WTC11 (cell line): ENCODE measurements at regions not wholly inside any gene's neighbourhood (a gene's known extent, or its start where the extent isn't known, plus 50 kb on each side); places are given as distances from the start of the nearest gene placed in this dataset.

Experiments used
- CREB1 ChIP-seq: sonication (generic); formaldehyde crosslinking; IDR thresholded peaks from 2 replicates; pipeline ENCODE4 v1.8.0; 2023; ENCODE audit warnings: mild to moderate bottlenecking, missing genetic modification reagents
- JUN ChIP-seq: sonication (generic); formaldehyde crosslinking; IDR thresholded peaks from 2 replicates; pipeline ENCODE4 v1.8.0; 2023; ENCODE audit warnings: mild to moderate bottlenecking, missing genetic modification reagents
- MAX ChIP-seq: sonication (generic); formaldehyde crosslinking; IDR thresholded peaks from 2 replicates; pipeline ENCODE4 v1.8.0; 2022; ENCODE audit warnings: mild to moderate bottlenecking, missing genetic modification reagents
- NFE2L1 ChIP-seq: sonication (generic); formaldehyde crosslinking; IDR thresholded peaks from 2 replicates; pipeline ENCODE4 v1.8.1; 2023; ENCODE audit warnings: missing genetic modification reagents
- NR1H2 ChIP-seq: sonication (generic); formaldehyde crosslinking; IDR thresholded peaks from 2 replicates; pipeline ENCODE4 v1.9.0; 2021; ENCODE audit warnings: mild to moderate bottlenecking, moderate library complexity, missing genetic modification reagents
- SMAD3 ChIP-seq: sonication (generic); formaldehyde crosslinking; IDR thresholded peaks from 2 replicates; pipeline ENCODE4 v1.8.0; 2022; ENCODE audit warnings: missing genetic modification reagents, mild to moderate bottlenecking, borderline replicate concordance
- USF1 ChIP-seq: sonication (generic); formaldehyde crosslinking; IDR thresholded peaks from 2 replicates; pipeline ENCODE4 v1.8.0; 2022; ENCODE audit warnings: mild to moderate bottlenecking, missing genetic modification reagents
- TF ChIP-seq, protein P1 (sequence below): fragments of 200-600 bp; IDR thresholded peaks from 2 replicates; pipeline ENCODE4 v1.8.0; 2022; ENCODE audit warnings: antibody characterized with exemption
- TF ChIP-seq, protein P2 (sequence below): sonication (generic); formaldehyde crosslinking; IDR thresholded peaks from 2 replicates; pipeline ENCODE4 v1.8.1; 2022; ENCODE audit warnings: mild to moderate bottlenecking, missing genetic modification reagents, moderate library complexity, borderline replicate concordance

DNA sequence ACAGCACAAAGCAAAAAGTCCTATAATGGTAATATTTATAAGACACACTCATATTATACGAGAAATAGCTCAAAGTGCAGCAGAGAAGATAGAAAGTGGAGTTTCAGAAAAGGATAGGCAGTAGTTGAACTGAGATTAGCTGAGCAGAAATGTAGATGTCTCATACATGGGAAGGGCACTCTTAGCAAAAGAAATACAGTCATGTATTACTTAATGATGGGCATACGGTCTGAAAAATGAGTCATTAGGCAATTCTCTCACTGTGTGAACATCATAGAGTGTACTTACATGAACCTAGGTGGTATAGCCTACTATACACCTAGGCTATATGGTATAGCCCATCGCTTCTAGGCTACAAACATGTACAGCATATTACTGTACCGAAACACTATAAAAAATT, 671.3 kb downstream of the RPS29 start:
- TF ChIP-seq, protein P1, sequence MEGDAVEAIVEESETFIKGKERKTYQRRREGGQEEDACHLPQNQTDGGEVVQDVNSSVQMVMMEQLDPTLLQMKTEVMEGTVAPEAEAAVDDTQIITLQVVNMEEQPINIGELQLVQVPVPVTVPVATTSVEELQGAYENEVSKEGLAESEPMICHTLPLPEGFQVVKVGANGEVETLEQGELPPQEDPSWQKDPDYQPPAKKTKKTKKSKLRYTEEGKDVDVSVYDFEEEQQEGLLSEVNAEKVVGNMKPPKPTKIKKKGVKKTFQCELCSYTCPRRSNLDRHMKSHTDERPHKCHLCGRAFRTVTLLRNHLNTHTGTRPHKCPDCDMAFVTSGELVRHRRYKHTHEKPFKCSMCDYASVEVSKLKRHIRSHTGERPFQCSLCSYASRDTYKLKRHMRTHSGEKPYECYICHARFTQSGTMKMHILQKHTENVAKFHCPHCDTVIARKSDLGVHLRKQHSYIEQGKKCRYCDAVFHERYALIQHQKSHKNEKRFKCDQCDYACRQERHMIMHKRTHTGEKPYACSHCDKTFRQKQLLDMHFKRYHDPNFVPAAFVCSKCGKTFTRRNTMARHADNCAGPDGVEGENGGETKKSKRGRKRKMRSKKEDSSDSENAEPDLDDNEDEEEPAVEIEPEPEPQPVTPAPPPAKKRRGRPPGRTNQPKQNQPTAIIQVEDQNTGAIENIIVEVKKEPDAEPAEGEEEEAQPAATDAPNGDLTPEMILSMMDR, result no peak
- TF ChIP-seq SMAD3 (CRISPR knock-in tag), result no peak
- TF ChIP-seq, protein P2, sequence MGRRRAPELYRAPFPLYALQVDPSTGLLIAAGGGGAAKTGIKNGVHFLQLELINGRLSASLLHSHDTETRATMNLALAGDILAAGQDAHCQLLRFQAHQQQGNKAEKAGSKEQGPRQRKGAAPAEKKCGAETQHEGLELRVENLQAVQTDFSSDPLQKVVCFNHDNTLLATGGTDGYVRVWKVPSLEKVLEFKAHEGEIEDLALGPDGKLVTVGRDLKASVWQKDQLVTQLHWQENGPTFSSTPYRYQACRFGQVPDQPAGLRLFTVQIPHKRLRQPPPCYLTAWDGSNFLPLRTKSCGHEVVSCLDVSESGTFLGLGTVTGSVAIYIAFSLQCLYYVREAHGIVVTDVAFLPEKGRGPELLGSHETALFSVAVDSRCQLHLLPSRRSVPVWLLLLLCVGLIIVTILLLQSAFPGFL (CRISPR knock-in tag), result no peak
- TF ChIP-seq MAX (CRISPR knock-in tag), result no peak
- no peak for TF ChIP-seq NFE2L1 (CRISPR knock-in tag)
- no peak for TF ChIP-seq NR1H2 (CRISPR knock-in tag)
- TF ChIP-seq USF1 (CRISPR knock-in tag), result no peak
- TF ChIP-seq CREB1 (CRISPR knock-in tag), result no peak
- TF ChIP-seq JUN (CRISPR knock-in tag), result no peak
